ENCODE measurements at regions not wholly inside any gene's neighbourhood (a gene's known extent, or its start where the extent isn't known, plus 50 kb on each side); places are given as distances from the start of the nearest gene placed in this dataset.

DNA sequence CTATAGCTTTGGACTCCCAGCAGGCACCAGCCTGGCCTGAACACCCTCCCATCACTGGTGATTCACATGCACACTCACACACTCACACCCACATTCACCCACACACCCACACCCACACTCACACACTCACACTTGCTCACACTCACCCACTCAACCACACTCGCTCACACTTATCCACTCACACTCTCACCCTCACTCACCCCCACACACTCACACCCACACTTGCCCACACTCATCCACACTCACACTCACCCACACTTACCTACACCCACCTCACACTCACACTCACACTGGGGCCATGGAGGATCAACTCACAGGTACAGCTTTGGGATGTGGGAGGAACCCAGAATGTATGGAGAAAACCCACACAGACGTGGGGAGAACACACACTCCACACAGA, 548.2 kb upstream of the FAT1 start:
- DNase-seq, result no peak

DNA sequence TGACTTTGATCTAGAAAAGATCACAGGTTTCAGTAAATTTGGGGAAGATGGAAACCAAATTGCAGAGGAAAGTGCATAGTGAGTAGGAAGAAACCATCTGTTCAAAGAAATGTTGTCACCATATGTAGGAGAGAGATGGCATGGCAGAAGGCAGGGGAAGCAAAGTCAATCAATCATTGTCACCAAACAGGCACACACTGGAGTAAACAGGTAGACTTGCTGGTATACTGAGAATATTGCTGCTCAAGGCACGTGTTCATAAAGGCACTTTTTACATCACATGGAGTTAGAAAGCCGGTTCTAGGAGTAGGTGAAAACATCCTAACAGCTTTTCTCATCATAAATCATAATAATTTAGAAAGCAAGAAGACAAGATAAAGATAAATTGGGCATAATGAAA, 550.5 kb upstream of the FAT1 start:
- no peak for DNase-seq

DNA sequence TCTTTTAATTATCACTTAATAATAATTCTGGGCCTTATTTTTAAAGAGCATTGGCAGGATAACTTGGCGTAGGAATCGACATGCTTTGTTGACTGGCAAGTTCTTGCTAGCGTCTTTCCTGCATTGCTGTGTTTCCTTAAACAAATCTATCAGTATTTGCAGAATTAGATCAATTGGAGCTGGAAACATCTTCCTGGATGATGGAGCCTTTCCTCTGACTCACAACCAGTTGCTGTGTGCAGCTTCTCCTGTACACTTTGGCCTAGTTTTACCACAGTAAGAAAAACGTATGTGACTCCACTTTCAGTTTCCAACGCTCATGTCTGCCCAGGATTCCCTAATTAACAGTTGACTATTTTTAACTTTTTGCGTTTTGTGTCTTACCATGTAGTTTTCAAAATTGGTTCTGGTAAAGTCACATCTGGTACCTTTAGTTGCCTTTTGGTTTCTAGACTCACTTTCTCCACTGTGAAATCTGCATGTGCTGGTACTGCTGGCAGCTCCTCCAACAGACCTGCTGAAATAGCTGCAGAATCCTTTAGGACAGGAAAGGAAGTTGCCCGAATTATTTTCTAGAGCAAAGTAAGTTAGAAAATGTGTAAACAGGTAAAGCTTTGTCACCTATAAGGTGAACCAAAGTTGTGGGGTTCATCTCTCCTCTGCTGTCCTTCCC, 553.2 kb upstream of the FAT1 start:
- DNase-seq, result no peak

DNA sequence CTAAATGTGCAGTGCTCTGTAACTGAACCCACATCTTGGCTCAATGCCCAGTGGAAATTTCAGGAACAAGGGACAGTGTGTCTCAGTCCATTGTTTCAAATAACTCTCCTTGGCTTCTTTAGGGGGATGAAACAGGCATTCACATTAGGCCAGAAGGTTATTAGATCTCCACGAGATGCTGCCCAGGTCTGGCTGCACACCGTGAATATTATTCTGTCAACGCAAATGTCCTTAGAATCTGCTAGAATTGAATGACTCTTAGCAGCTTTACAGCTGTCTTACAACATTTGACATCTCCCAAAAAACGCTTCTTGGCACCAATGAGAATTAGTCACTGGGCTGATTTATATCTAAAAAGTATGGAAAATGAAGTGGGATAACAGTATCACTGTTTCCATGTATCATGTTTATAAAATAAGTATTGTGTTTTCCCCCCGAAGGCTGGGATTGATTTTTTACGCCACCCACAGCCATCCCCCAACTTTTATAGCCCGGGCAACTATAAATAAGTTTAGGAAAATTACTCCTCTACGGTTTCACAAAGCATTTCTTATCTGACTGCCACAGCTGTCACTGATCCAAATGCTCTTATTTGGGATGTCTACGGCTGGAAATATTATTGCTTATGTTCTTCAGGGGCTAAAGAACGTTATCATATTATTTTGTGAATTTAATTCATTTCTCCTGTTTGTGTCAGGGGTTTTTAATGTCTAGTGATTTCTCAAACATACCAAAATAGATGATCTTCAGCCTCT, 559.7 kb upstream of the FAT1 start:
- DNase-seq, result no peak

DNA sequence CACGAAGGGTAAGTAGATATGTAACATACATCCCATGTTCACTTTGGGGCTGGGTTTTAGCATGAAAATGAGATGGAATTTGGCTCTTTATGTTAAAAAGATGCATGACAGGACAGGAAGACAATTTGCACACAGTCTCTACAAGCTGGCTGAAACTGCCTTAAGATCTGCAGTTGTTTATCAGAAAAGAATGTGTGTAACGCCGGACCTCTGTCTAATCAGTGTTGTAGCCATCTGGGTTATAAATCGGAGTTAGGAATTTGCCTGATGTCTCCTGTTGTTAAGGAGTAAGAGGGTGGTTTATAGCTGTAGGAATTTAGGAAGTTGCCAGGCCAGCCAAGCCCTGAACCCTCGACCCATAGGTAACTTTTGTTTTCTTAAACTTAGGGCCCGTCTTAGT, 562.9 kb upstream of the FAT1 start:
- DNase-seq, result no peak

DNA sequence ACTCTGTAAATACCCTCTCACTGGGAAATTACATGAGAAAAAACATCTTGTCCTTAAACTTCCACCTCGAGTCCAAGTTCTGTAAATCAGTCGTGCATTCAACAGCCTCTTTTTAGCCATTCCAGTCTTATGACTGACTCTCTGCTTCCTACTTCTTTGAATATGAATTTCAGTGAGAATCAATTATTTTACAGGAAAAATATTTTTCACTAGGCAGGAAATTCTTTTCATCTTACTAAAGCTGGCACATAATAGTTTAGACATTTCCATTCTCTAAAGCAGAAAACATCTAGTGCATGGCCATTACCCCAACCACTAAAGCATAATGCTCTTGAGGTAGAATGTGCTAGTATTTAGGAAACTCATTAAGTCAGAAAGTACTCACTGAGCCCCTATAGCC, 565.7 kb upstream of the FAT1 start:
- no peak for DNase-seq

DNA sequence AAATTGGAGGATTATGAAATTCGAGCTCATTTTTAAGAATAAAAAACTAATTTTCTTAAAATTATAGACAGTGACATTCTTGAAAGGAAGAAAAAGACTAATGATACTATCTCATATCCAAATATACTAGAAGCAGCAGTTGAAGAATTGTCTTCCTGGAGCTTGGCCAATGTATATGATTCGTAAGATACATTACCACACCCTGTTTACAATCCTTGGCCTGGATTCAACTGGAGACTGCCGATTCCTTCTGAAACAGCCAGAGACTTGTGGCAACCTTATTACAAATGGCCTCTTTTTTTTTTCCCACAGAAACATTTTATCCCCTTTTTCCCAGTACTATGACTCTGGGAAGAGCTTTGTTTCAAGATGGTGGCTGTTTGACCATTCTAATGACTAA, 571.2 kb upstream of the FAT1 start:
- DNase-seq, result no peak

DNA sequence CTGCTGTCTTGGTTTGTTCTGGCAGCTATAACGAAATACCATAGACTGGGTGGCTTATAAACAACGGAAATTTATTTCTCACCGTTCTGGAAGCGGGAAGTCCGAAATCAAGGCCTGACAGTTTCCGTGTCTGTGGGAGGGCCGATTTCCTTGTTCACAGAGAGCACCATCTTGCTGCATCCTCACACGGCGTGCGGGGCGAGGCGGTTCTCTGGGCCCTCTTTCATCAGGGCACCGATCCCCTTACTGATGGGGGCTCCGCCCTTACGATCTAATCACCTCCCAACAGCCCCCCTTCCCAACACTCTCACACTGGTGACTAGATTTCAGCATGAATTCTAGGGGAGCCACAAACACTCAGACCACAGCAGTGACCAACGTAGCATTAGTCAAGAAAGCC, 578.3 kb upstream of the FAT1 start:
- DNase-seq, result no peak

DNA sequence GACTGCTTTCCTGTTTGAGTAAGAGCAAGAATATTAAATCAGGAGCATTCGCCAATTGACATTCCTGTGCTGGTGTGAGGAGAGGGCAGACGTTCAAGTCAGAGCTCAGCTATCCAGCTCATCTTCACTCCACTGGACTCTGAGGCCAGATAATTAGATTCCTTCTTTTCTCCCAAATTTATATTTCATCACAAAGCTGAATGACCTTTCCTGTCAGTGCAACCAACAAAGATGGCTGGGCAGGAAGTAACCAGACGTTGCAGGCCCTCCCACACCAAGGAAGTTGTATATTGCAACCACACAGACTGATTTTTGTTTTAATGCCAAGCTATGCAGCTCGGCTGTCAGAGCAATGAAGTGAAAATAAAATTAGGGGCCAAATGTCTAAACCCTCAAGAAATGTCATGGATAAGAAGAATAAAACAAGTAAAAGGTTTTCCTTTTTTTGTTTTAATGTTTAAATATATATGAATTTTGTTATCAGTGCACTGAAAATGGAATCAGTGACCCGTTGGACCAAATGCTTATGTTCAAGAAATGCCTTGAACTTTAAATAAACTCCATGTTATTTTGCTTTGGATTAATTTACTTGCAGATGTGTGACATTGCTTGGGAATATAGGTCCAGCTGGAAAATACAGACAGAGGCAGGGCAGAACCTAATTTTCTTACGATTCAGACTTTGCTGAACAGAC, 578.9 kb upstream of the FAT1 start:
- DNase-seq, result no peak

DNA sequence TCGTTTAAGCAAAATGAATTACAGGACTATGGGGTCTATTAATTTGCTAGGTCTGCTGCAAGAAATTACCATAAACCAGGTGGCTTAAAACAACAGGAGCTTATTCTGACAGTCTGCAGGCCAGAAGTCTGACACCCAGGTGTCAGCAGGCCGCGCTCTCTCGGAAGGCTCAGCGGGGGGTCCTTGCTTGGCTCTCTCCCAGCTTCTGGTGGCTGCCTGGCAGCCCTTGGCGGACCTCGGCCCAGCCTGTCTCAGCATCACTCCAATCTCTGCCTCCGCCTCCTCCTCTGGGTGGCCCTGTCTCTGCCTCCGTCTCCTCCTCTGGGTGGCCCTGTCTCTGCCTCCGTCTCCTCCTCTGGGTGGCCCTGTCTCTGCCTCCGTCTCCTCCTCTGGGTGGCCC, 580.5 kb upstream of the FAT1 start:
- no peak for DNase-seq

DNA sequence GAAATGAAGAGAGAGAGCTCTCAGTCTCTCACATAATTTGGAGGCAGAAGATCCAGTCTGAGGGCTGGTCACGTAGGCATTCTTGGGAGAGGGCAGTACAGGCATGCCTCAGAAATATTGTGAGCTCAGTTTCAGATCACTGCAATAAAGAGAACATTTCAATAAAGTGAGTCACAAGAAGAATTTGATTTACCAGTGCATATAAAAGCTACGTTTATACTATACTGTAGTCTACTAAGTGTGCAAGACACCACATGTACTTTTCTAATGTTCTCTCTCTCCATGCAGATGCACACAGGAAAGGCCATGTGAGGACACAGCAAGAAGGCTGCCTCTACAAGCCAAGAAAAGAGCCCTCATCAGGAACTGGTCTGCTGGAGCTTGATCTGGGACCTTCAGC, 583.5 kb upstream of the FAT1 start:
- no peak for DNase-seq

DNA sequence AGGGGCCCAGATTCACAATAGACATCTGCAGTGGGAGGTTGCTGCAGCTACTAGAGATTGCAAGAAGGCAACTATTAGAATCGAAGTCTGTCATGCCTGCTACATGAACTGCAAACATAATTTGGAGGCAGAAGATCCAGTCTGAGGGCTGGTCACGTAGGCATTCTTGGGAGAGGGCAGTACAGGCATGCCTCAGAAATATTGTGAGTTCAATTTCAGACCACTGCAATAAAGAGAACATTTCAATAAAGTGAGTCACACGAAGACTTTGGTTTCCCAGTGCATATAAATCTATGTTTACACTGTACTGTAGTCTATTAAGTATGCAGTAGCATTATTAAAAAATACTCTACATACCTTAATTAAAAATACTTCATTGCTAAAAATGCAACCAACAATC, 585.8 kb upstream of the FAT1 start:
- no peak for DNase-seq

DNA sequence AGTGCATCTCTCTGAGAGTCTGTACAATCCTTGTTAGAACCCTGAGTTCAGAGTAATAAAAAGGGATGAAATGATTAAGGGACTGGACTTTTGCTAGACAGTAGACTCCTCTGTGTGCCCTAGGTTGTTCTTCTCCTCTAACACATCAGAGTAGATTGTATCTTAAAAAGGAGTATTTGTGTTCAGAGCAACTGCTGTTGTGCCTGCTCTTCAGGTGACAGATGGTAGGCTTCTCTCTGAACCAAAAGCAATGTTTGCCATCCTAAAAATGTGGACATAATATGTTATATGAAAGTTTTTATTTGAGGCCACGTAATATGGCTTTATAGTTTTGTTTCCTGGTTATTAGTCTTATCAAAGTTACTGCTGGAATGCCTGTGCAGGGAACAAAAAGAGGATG, 588.6 kb upstream of the FAT1 start:
- no peak for DNase-seq

DNA sequence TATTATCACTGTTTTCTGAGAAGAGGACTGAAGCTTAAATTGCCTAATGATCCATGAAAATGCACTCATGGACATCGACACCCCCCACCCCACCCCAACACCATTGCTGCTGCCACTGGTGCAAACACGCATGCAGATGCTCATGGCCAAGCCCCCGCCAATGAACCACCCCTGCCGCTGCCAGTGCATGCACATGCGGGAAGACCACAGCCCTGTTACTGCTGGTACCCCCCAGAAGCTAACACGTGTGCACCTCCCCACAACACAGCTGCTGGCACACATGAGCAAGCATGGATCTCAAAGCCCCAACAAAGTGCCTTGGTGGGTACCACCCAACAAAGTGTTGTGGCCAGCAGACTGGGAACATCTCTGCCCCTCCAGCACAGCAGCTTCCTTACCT, 594.1 kb upstream of the FAT1 start:
- DNase-seq, result no peak

DNA sequence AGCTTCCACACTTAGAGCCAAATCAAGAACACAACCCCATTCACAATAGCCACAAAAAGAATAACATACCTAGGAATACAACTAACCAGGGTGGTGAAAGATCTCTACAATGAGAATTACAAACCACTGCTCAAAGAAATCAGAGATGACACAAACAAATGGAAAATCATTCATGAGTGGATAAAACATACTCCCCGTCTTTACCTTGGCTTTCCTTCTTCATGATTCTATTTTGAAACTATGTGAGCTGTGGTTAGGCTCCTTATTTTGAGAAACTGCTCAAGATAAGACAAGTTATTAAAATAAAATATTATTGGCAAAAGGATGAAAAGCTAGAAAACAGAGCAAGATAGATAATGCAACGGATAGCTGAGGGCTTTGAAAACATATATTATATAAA, 598.1 kb upstream of the FAT1 start:
- no peak for DNase-seq

DNA sequence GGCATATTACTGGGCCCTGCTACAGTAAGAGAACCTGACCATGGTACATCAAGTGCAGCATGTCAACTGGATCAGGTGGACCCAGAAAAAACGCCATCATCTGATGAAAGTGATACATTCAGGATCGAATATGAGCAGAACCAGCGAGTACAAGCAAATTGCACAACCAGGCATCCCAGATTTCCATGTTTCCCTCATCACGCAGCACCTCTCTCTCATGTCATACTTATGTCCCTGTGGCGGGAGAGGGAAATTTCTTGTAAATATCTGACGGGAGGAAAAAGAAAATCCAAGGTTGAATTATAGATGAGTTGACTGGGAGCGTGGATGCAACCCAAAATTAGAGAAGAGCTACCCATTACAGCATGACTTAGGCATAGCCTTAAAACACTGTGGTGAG, 608.5 kb upstream of the FAT1 start:
- DNase-seq, result no peak

DNA sequence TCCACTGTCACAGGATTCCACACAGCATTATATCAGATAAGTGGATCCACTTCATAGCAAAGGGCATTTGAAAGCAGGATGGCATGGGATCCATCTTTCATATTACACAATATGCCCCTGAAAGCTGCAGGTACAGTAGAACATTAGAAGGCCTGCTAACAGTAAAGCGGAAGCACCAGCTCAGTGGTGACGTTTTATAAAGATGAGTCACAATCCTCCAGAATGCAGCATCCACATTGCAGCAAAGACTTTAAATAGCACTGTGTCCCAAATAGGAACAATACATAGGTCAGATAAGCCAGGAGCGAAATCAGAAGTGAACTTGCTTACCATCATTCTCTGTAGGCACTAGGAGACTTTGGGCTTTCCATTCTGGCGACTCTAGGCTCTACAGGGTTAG, 609.5 kb upstream of the FAT1 start:
- no peak for DNase-seq

DNA sequence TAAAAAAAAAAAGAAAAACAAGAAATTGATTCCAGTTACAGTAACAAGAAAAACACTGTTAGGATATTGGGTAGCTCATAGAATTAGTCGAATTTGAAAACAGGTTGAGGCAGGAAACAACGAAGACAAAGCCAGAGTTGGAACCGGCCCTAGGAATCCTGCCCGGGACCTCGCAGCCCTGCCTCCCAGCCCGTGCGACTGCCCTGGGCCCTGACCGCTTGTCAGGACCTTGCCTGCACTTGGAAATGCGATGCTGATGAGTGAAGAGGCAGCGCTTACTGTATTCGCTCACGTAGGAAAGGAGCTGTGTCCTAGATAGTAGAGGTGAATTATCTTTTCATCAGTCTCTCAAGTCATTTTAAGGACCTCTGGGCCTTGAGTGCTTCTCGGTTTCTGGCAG, 611.7 kb upstream of the FAT1 start:
- no peak for DNase-seq

DNA sequence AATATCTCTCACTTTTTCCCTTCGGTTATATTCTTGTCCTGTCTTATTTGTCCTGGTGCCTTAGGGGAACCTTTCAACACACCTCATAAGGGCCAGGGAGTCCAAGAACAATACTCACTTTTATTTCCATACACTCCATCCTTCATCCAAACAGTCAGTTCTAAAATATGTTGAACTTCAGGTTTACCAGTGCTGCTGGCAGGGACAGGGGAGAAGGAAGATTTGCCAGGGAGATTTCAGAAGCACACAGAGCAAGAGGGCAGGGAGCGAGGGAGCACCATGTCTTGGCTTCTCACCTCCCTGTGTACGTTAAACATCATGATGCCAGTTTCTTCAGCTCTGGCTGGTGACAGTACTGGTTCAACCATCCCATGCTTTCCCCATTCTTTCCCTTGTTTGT, 631.1 kb upstream of the FAT1 start:
- no peak for DNase-seq

DNA sequence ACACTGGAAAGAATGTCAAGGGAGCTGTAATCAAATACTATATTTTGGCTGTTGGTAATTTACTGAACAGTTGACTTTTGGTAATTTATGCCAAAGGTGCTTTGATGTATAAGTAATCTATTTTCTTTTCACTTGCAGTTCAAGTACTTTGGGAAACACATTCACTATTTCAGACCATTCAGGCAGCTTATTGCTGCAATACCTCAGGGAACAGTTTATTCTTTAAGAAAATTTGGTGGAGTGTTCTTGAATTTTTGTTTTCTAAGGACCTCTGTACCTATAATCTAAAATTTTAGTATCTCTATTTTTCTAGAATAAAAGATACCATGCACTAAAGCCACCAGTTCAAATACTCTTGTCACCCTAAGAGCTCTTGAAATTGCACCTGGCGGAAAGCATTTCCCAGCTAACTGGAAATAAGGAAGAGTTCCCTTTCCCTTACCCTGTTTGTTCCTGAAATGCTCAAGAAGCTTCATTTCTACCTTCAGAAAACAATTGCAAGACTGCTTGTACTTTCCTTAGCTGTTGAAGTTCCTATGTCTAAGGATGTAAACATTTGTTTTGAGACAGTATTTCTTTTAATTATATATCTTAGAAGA, 633.5 kb upstream of the FAT1 start:
- DNase-seq, result no peak

DNA sequence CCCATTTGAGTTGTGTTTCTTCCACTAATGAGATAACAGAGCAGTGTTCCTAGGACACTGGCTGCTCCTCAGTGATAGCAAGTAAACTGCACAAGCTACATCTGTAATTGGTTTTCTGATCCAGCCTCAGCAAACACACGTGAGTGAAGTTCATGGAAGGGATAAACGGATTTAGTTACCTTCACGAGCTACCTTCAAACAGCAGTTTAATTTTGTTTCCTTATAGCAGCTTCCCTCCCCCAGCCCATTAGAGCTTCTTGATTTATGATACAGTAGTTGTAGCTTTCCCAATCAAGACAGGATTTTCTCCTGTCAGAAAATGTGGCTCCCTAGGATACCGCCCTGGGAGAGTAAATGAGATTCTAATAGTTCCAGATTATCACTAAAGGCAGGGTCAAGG, 634.2 kb upstream of the FAT1 start:
- DNase-seq, result no peak

DNA sequence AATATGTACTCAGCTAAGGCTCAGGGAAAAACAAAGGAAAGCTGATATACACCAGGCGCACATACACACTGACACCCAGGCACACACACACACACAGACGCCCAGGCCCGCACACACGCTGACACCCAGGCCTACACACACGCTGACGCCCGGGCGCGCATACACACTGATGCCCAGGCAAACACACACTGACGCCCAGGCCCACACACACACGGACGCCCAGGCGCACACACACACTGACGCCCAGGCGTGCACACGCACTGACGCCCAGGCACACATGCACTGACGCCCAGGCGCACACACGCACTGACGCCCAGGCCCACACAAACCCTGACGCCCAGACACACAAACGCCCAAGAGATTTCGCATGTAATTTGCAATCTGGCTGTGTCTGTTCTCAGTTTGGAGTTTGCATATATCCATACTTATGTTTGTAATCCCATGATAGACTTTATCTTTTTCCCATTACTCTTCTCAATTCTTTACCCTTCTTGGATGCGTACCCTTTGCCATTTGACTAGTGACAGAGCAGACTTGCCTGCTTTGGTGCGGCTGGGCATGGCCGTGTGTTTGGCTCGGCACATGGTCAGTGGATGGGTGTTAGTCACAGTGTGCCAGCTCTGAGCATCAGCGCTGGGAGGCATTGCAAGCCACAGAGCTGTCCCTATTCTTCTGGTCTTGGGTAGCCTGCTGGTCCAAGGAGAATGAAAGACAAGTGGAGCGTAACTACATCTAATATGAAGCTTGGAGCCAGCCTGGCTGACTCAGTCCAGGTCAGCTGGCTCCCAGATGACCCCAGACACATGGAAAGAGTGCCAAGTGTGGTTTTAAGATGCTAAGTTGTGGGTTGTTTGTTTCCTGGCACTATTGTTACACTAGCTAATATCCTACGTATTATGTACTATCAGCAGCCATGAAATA, 632.4 kb upstream of the ZFP42 start:
- no peak for DNase-seq

DNA sequence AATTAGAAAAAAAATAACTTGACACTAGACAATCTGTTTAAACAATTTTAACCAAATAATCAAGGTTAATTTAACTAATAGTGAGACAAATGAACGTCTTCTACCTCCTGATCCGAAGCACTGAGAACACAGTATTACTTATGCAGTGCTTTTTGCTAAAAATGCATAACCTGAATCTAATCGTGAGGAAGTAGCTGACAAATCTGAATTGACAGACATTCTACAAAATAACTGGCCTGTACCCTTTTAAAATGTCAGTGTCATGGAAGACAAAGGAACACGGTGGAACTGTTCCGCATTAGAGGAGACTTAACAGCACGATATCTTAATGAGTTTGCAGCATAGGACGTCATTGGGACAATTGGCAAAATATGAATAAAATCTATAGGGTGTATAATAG, 631.2 kb upstream of the ZFP42 start:
- DNase-seq, result no peak

Data from RPMI8226 (cell line).